GM21576 (cell line): ENCODE measurements at regions not wholly inside any gene's neighbourhood (a gene's known extent, or its start where the extent isn't known, plus 50 kb on each side); places are given as distances from the start of the nearest gene placed in this dataset.

Experiments used
- ATAC-seq: cut with Tn5 transposase; IDR thresholded peaks from one replicate; pipeline ENCODE4 v1.9.1; 2021; ENCODE audit warnings: mild to moderate bottlenecking, moderate library complexity; ENCODE audit not compliant: unreplicated experiment

DNA sequence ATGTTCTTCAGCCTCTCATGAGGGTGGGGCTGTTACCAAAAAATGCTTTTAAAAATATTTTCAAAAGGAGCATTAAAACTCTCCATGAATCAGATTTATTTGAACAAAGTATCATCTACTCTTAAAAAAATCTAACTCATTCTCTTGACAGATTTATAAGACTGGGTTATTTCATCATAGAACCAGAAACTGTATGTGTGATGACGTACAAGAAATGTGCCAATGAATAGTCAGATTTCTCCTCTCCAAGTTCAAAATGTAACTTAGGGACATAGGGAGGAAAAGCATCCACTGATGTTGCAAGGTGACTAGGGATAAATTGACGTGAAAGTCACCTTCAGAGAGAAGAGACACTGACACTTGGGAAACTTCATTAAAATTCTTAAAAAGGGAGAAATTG lies 89.1 kb upstream of the CLNK start:
- no peak for ATAC-seq

GRCh38 chr4:10773010-10773409 lies 88.4 kb upstream of the CLNK start:
- ATAC-seq: no peak

DNA sequence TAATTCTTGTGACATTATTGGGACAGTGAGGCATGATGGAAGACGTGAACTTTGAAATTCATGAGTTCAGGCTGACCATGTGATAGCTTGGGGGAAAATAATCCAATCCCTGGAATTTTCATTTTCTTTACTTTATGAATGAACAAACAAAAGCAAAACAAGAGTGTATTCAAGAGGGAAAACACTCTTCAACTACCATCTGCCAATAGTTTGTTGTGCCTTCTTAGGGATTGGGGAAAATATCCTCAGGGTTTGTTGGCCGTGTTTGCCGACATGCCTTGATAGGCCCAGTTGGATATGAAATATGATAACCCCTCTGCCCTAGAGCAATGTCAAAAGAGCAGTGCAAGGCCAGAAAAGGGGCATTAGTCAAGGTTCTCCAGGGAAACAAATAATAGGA lies 80.8 kb upstream of the CLNK start:
- ATAC-seq: no peak

DNA sequence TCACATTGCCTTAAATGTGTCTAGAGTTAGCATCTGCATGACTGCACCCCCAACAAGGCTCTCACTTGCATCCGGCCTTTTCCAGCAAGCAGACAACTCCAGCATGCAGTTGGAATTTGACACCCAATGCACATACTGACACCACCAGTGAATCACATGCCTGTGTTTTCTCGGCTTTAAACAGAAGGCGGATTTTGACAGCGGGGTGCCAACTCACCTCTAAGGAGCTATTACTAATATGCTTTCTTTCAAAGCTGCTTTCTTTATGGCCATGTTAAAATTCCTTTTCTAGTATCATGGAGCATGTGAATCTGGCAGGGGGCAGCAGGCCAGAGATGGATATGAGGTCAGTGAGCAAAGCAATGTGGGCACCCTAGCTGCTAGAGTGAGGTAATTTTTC lies 78.0 kb upstream of the CLNK start:
- no peak for ATAC-seq

GRCh38 chr4:10761903-10762302 lies 77.3 kb upstream of the CLNK start:
- no peak for ATAC-seq

DNA sequence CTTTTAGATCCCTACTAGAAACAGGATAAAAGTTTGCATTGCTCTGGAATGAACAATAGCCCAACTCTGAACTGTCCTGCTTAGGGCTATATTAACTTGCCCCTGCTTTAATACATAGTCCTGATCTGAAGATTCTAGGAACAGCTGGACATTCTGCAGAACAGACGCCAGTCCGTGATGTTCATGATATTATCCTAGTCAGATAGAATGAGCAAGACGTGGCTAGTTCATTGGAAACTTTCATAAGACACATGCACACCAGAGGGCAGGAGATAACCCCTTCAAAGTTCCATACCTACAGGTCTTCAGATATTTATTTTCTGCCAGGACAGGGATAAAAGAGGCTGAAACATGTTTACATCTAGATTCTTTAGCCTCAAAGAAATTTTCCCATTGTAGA lies 75.5 kb upstream of the CLNK start:
- ATAC-seq: no peak

GRCh38 chr4:10758906-10759305 lies 74.3 kb upstream of the CLNK start:
- no peak for ATAC-seq

GRCh38 chr4:10753856-10754402 lies 69.4 kb upstream of the CLNK start:
- ATAC-seq: no peak

DNA sequence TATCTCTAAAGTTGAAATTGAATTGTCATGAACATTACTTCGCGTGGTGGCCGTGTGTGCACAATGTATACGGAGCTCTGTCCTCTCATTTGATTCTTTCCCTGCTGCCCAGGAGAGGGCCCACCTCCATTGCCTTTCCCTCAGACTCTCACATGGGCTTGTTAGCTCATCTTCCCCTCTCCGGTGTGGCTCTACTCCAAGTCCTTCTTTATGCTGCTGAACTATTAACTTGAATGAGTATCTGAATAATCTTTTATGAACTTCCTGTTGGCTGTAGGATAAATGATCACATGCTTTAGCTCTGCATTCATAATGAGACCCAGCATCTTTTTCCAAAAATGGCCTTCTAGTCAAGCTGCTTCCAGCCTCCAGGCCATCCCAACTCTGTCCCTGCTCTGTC lies 68.8 kb upstream of the CLNK start:
- no peak for ATAC-seq

DNA sequence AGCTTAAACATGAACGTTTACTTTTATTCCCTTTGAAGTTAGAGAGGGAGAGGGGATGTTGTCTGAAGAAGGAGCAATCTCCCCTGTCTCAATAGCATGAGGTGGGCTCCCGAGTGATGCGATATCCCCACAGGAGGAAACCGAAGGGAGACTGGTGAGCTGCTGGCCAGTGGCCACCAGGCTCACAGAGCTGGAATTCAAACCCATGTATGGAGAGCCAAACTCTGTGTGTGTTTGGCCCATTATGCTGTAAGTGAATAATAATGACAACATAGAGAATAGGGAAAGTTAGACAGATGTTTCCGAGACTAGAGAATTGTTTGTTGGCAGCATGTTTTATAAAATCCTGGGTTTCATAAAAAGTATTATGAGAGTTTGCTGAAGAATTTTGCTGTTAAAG lies 66.1 kb upstream of the CLNK start:
- no peak for ATAC-seq

DNA sequence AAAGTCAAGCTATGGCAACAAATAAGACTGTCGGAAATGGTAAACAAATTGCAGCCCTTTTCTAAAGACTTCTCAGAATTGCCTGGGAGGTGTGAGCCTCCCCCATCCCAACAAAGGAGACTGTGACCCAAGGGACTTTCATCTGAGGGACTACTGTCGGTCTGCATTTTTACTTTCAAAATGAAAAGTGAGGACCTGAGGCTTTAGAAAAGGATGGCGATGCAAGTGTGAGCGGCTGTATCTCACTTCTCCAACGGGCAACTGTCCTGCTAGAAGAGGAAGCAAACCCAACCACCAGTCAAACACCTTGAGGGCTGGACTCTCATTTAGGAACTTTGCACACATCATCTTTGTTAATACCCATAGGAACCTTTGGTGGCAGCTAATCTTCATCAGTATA lies 62.6 kb upstream of the CLNK start:
- ATAC-seq: peak; percentile 43

DNA sequence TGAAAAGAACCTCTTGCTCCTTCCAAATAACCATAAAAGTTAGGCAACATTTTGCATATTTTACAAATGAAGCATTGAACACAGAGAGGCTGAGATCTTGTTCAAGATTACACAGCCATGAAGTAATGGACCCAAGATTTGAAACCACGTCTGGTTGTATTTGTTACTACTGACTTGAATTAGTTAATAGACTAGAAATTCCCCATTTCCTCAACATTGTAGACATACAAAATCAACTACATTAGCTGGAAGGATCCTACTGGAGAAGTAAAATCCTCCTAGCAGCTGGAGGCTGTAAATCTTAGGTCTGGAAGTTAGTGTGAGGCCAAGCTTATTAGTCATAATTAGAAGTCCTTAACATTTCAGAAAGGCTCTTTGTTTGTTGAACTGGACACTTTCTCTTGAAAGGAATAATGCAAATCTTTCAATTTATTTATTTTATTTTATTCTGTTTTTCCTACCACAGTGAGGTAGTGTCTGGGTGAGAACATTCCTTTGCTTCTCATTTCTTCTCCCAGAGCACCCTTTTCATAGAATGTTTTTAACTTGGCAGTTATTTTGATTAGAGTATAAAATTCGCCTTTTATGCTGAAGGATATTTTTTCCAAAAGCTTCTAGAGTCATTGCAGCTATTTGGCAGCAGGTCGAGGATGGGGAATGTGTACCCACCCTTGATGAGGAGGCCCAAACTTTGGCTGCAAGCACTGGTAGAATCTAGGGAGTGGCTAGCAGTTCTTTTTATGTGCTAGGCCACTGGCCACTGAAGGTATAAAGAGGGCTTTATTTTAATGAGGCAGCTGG lies 62.0 kb upstream of the CLNK start:
- no peak for ATAC-seq

DNA sequence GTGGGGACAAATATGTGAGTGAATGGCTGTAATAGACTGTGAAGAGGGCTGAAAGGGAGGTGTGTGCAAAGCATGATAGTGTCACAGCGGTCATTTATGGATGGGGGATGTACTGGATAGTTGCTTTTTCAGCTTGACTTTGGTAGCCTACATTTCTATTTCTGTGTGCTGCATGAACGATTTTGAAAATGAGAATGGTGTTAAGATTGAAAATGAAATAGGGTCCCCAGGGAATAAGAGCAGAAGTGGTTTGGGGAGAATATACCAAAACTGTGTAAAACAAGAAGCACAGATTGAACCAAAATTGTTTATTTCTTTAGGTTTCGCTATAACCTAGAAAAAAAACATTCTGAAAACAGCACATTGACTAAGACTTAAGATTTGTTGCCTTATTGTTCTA lies 58.8 kb upstream of the CLNK start:
- ATAC-seq: peak; percentile 73

DNA sequence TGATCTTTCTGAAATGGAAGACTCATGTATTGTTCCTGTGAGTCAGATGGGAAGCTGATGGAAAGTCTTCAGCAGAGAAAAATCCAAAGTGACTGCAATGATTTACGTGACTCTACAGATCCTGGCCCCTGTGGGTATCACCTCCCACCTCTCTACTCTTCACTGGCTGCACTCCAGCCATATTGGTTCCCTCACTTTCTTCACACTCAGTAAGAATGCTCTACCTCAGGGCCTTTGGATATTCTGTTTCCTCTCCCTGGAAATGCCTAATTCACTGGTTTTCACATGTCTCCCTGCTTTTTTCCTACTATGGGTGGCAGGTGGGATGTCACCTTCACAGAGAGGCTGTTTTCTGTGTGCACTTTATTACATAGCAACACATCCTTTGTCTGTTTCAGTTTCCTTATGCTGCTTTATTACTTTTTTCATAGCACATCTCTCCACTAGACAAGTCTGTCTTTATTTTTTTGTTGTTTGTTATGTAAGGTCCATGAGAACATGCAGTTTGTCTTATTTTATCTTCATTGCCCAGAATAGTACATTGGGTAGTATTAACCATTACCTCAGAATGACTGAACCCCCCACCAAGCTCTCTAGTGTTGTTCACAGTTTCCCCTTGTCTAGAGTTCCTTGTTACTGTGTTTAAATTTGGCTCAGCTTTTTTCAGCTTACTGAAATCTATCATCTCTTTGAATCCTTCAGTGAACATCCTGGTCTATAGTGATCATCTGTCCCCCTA lies 57.6 kb upstream of the CLNK start:
- ATAC-seq: peak; percentile 38

DNA sequence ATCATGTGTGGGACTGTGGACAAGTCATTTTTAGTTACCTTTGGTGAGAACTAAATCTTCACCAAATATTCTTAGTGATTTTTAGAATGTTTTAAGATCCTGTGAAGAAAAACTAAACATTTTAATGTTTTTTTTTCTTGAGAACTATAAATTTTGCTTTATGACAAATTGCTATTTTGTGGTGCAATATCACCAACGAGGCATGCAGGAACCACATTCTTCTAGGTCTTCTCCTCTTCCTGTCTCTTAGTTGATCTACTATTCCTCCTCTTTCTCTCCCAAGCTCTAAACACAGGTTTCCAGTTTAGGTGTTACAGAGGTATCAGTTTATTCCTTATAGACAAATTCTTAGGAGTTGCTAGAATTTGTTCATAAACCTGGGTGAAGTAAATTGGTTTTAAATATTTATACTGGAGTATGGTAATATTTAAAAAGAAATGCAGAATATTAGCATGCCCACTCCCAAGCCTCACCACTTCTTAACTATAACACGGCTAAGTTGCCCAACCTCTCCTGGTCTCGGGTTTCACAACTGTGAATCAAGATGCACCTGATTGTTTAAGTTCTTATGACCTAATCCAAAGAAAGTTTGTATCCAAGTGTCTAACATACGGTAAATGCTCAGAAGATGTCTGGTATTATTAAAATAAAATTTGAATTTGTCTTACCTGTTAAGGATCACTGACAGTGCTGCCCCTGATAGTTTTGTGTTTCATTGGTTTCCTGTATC lies 56.5 kb upstream of the CLNK start:
- no peak for ATAC-seq

DNA sequence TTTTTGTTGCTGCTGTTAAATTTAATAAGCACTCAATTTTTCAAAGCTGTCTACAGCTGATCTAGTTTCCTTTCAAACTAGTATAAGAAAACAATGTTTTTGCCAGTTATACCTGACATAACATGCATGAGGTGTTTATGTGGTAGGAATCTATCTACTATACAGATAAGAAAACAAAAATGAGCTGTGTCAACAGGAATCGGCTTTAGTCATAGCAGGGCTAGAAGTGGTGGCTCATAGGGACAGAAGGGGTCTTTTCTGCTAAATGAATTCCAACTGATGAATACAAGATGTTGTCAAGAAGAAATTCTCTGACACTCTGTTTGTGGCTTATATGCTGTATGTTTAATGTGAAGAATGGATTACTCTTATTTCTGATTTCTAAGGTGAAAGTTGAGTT lies 55.7 kb upstream of the CLNK start:
- no peak for ATAC-seq

GRCh38 chr4:10738826-10739489 lies 54.4 kb upstream of the CLNK start:
- ATAC-seq: no peak

GRCh38 chr4:10737337-10737736 lies 52.8 kb upstream of the CLNK start:
- no peak for ATAC-seq

DNA sequence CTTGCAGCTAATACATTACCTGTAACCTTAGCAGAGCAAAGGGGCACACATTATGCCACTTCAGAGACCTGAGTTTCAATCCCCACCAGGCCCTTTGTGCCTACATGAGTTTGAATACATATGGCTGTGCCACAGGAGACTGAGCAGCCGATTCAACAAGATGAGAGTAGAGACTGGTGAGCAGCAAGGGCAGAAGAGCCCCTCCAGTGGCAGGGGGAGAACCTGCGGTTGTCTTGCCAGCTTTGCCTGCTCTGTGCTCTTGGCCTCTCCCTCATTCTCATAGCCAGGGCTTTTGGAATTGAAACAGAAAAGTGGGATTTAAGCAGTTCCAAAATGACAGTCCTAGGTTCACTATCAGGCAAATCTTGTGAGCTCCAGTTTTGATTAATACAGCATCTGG lies 52.3 kb upstream of the CLNK start:
- no peak for ATAC-seq

DNA sequence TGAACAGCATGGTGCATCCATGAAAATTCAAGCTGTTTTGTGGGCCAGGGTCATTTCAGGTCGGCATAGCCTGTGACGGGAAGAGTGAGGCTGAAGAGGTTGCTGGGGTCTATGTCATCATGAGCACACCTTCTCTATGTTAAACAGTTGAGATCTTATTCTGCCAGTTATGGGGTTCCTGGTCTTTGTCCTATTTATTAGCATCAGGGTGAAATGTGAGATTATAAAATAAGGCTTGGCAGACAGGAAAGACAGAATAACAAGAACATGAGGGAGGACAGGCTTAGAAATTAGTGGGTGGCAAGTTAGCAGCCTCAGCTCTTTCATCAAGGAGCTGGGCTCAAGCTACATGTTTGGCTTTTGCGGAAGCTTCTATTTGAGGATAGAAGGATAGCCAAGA lies 51.7 kb upstream of the CLNK start:
- no peak for ATAC-seq

- ATAC-seq: no peak
Measured at GRCh38 chr4:10734697-10735096, 50.1 kb upstream of the CLNK start.
